Activated naive CD8-positive, alpha-beta T cell (primary cell): ENCODE measurements at regions not wholly inside any gene's neighbourhood (a gene's known extent, or its start where the extent isn't known, plus 50 kb on each side); places are given as distances from the start of the nearest gene placed in this dataset.
"Not testable (repeated sequence)": the region's sequence is repeated elsewhere in the genome, so short reads cannot be mapped to it uniquely, and the experiment has no call there.

ENCODE experiments used
- H3K27ac Mint-ChIP-seq: one replicate; pipeline ENCODE4 v1.8.0; 2021; ENCODE audit warnings: mixed read lengths
- H3K27me3 Mint-ChIP-seq: one replicate; pipeline ENCODE4 v1.8.0; 2021; ENCODE audit warnings: mixed read lengths
- H3K36me3 Mint-ChIP-seq: one replicate; pipeline ENCODE4 v1.8.0; 2021; ENCODE audit warnings: mixed read lengths
- H3K4me1 Mint-ChIP-seq: one replicate; pipeline ENCODE4 v1.8.0; 2021; ENCODE audit warnings: low read depth, mixed read lengths
- H3K4me3 Mint-ChIP-seq: one replicate; pipeline ENCODE4 v1.8.0; 2021; ENCODE audit warnings: mild to moderate bottlenecking, mixed read lengths
- H3K9me3 Mint-ChIP-seq: one replicate; pipeline ENCODE4 v1.8.0; 2021; ENCODE audit warnings: low read depth, mixed read lengths

GRCh38 chr2:123747326-123747725, 277.8 kb upstream of the CNTNAP5 start:
- Mint-ChIP-seq H3K4me1 (no peaks in the 10 kb centered on the region), H3K36me3 (no peaks in the 10 kb centered on the region), H3K27me3 (no peaks in the 10 kb centered on the region), H3K27ac (no peak overlapping the region), H3K9me3 (peaks cover 3% of the 10 kb centered on the region), H3K4me3 (no peak overlapping the region)

GRCh38 chr2:123762221-123762620, 262.9 kb upstream of the CNTNAP5 start:
- Mint-ChIP-seq H3K36me3 (no peaks in the 10 kb centered on the region), H3K9me3 (peaks cover 27% of the 10 kb centered on the region), H3K4me1 (no peaks in the 10 kb centered on the region), H3K4me3 (no peak overlapping the region), H3K27ac (no peak overlapping the region), H3K27me3 (no peaks in the 10 kb centered on the region)

DNA sequence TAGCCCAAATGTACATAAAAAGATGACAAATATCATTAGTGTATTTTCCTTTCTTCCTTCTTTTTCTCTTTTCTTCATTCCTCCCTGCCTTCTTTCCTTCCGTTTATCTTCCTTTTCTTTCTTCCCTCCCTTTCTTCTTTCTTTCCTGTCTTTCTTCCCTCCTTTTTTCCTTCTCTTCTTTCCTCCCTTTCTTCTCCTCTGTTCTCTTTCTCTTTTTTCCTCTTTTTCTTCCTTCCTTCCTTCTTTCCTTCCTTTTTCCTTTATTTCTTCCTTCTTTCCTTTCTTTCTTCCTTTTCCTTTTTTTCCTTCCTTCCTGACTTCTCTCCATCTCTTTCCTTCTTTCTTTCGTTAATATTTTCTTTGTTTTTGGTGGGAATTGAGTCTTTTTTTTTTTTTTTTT, 256.9 kb upstream of the CNTNAP5 start:
- no peaks in the 10 kb centered on the region for H3K27me3 Mint-ChIP-seq
- H3K9me3 Mint-ChIP-seq = peaks cover 10% of the 10 kb centered on the region
- H3K27ac Mint-ChIP-seq = no peak overlapping the region
- no peaks in the 10 kb centered on the region for H3K4me1 Mint-ChIP-seq
- no peaks in the 10 kb centered on the region for H3K36me3 Mint-ChIP-seq
- H3K4me3 Mint-ChIP-seq = no peak overlapping the region

GRCh38 chr2:123769001-123769400, 256.1 kb upstream of the CNTNAP5 start:
- Mint-ChIP-seq H3K27ac (no peak overlapping the region), H3K27me3 (no peaks in the 10 kb centered on the region), H3K4me1 (no peaks in the 10 kb centered on the region), H3K36me3 (no peaks in the 10 kb centered on the region), H3K4me3 (no peak overlapping the region), H3K9me3 (peaks cover 6% of the 10 kb centered on the region)

DNA sequence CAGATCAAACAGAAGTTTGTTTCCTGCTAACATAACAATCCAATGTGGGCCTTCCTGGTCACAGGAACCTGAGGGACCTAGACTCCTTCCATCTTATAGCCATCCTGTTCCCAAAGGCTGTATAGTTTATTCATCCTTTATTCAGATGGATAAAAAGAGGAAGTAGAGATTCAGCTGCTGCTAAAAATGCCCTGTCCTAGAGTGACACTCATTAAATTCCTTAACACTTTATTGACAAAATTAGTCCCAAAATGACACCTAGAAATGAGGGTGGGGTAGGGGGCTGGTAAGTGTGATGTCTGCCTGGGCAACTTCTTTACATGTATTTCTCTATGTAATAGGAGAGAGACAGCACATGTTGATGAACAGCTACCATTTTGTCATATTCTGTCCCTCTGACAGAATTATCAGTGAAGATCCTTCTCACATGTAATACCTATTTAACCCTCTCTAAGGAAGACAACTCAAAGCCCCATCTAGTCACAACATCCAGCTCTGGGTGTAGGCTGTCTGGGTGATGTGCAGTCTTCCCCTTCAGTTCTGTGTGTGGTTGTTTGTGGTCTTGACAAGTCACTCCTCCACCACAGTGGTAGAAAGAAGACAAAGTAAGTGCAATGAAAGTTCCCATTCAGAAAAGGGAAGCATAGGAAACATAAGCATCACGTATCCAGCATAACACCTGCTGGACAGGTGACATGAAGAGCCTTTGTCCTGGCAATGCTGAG, 253.9 kb upstream of the CNTNAP5 start:
- Mint-ChIP-seq H3K27me3 (no peaks in the 10 kb centered on the region), H3K4me1 (no peaks in the 10 kb centered on the region), H3K27ac (no peak overlapping the region), H3K36me3 (no peaks in the 10 kb centered on the region), H3K4me3 (no peak overlapping the region), H3K9me3 (no peaks in the 10 kb centered on the region)

DNA sequence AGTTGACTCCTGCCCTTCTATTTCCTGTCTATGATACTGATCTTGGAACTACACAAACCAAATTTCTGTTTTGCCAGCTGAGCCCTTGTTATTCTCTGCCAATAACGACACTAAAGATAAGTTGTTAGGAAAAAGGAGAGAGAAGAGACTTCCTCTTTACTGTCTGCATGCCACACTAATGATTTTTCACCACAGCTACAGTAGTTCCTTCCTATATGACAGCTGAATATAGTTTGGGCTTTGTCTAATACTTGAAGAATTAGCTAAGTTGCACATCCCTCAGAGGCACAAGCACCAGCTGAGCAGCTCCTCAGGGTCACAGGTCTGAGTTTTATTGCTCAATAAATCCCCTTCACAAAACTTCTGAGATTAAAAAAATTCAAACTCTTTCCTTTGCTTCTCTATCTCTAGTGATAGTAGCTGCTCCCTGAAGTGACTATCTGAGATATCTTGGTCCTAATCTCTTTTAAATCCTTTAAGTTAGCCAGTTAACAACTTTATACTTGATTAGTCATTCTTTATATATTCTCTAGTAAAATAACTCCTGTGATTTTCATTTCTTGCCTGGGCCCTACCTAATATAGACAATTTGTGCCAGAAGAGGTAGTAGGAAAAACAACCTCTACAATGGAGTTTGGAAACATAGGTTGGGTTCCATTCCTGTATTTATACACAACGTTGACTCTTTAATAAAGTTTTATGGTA, 253.0 kb upstream of the CNTNAP5 start:
- Mint-ChIP-seq H3K27me3 (no peaks in the 10 kb centered on the region), H3K9me3 (no peaks in the 10 kb centered on the region), H3K4me3 (no peak overlapping the region), H3K4me1 (no peaks in the 10 kb centered on the region), H3K27ac (no peak overlapping the region), H3K36me3 (no peaks in the 10 kb centered on the region)

- Mint-ChIP-seq H3K4me3 (no peak overlapping the region), H3K4me1 (no peaks in the 10 kb centered on the region), H3K27me3 (no peaks in the 10 kb centered on the region), H3K36me3 (no peaks in the 10 kb centered on the region), H3K27ac (no peak overlapping the region), H3K9me3 (peaks cover 14% of the 10 kb centered on the region)
These were observed 248.0 kb upstream of the CNTNAP5 start for GRCh38 chr2:123777116-123777515.

DNA sequence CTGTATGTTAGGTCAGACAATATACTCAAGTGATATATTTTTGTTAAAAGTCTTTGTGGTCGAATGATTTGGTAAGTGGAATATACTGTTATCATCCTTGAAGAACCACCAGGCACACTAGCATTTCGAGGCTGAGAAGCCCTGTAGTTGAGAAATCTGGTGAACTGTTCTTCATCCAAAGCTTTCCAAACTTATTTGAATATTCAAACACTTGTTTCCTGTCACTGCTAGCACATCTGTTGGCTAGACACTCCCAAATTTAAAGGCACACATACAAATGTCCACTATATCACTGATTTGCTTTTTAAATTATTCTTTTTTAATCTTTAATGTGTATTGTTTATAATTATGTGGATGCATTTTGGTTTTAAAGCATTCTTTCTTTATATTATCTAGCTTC, 241.9 kb upstream of the CNTNAP5 start:
- Mint-ChIP-seq H3K4me3 (no peak overlapping the region), H3K36me3 (no peaks in the 10 kb centered on the region), H3K27ac (no peak overlapping the region), H3K9me3 (peaks cover 28% of the 10 kb centered on the region), H3K27me3 (no peaks in the 10 kb centered on the region), H3K4me1 (no peaks in the 10 kb centered on the region)

- peaks cover 21% of the 10 kb centered on the region for H3K9me3 Mint-ChIP-seq
- H3K27me3 Mint-ChIP-seq = no peaks in the 10 kb centered on the region
- H3K27ac Mint-ChIP-seq = no peak overlapping the region
- no peak overlapping the region for H3K4me3 Mint-ChIP-seq
- no peaks in the 10 kb centered on the region for H3K36me3 Mint-ChIP-seq
- no peaks in the 10 kb centered on the region for H3K4me1 Mint-ChIP-seq
These were observed 239.8 kb upstream of the CNTNAP5 start for GRCh38 chr2:123785332-123785731.

- Mint-ChIP-seq H3K27me3 (no peaks in the 10 kb centered on the region), H3K4me1 (no peaks in the 10 kb centered on the region), H3K27ac (no peak overlapping the region), H3K4me3 (no peak overlapping the region), H3K9me3 (peaks cover 9% of the 10 kb centered on the region), H3K36me3 (no peaks in the 10 kb centered on the region)
These were observed 233.9 kb upstream of the CNTNAP5 start for GRCh38 chr2:123791207-123791606.

DNA sequence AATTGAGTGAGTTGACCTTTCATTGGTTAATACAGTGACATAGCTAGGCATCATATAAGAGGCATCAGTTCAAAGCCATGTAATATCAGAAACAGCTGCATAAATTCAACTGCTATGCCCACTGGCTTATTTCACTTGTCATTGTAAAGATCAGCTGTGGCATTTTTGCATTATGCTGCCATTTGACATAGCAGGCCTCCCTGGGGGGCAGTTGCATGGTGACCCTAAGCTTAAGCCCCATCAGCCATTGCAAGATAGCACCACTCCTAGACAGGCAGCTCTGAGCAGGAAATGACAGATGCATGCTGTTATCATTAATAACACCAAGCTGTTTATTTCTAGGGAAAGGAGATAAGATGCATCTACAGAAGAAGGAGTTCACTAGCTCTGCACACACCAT, 233.4 kb upstream of the CNTNAP5 start:
- Mint-ChIP-seq H3K4me1 (no peaks in the 10 kb centered on the region), H3K36me3 (no peaks in the 10 kb centered on the region), H3K9me3 (peaks cover 9% of the 10 kb centered on the region), H3K27me3 (no peaks in the 10 kb centered on the region), H3K4me3 (no peak overlapping the region), H3K27ac (no peak overlapping the region)

- H3K27me3 Mint-ChIP-seq, H3K4me3 Mint-ChIP-seq, H3K27ac Mint-ChIP-seq, H3K4me1 Mint-ChIP-seq, H3K36me3 Mint-ChIP-seq: not testable (repeated sequence)
- peaks cover 18% of the 10 kb centered on the region for H3K9me3 Mint-ChIP-seq
These were observed 221.0 kb upstream of the CNTNAP5 start for GRCh38 chr2:123804126-123804525.

GRCh38 chr2:123805746-123806145, 219.3 kb upstream of the CNTNAP5 start:
- H3K4me1 Mint-ChIP-seq, H3K27ac Mint-ChIP-seq, H3K27me3 Mint-ChIP-seq, H3K36me3 Mint-ChIP-seq, H3K4me3 Mint-ChIP-seq: not testable (repeated sequence)
- peaks cover 32% of the 10 kb centered on the region for H3K9me3 Mint-ChIP-seq

DNA sequence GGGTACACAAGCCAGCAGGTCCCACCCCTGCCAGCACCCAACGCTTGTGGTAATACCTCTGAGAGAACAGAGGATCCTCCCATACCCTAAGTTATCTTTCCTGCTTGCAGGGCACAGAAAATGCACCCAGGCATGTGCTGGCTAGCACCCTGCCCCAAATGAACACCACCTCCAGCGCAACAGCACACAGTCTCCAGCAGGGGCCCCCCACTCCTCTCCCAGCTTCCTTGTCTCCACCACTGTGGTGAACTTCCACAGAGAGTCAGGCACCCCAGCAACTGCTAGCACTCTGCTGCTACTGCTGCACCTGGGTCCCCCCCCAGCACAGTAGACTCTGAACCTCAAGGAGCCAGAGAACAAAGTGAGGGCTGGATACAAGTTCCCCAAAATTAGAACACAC, 216.8 kb upstream of the CNTNAP5 start:
- Mint-ChIP-seq H3K27ac (no peak overlapping the region), H3K9me3 (peaks cover 30% of the 10 kb centered on the region), H3K27me3 (no peaks in the 10 kb centered on the region), H3K36me3 (no peaks in the 10 kb centered on the region), H3K4me3 (no peak overlapping the region), H3K4me1 (no peaks in the 10 kb centered on the region)

DNA sequence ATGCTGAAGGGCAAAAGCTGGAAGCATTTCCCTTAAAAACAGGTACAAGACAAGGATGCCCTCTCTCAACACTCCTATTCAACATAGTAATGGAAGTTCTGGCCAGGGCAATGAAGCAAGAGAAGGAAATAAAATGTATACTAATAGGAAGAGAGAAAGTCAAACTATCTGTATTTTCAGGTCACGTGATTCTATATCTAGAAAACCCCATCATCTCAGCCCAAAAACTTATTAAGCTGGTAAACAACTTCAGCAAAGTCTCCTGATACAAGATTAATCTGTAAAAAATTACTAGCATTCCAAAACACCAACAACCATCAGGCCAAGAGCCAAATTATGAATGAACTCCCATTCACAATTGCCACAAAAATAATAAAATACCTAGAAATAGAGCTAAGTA, 213.2 kb upstream of the CNTNAP5 start:
- Mint-ChIP-seq H3K27ac (no peak overlapping the region), H3K36me3 (no peaks in the 10 kb centered on the region), H3K4me1 (no peaks in the 10 kb centered on the region), H3K9me3 (peaks cover 28% of the 10 kb centered on the region), H3K27me3 (no peaks in the 10 kb centered on the region), H3K4me3 (no peak overlapping the region)

- no peaks in the 10 kb centered on the region for H3K27me3 Mint-ChIP-seq
- no peaks in the 10 kb centered on the region for H3K4me1 Mint-ChIP-seq
- H3K27ac Mint-ChIP-seq = no peak overlapping the region
- H3K36me3 Mint-ChIP-seq = no peaks in the 10 kb centered on the region
- peaks cover 4% of the 10 kb centered on the region for H3K9me3 Mint-ChIP-seq
- H3K4me3 Mint-ChIP-seq = no peak overlapping the region
These were observed 208.9 kb upstream of the CNTNAP5 start for GRCh38 chr2:123816203-123816602.
